ENCODE measurements at regions not wholly inside any gene's neighbourhood (a gene's known extent, or its start where the extent isn't known, plus 50 kb on each side); places are given as distances from the start of the nearest gene placed in this dataset.

DNA sequence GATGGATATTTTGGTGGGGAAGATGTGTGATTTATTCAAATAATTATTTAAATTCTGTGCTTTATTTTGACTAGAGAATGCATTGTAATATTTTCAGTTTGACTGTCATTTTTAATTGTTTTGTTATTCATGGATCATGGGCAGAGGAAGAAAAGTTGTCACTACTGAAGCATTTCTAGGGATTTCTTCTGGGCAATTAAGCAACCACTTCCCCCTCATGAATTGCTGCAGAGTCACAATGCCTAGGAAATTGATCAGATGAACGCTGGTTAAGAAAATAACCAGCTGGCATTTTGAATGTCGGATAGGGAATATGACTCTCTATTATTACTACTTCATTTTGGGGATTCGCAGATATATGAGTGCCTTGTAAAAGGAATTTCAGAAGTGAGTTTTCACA is 283.3 kb downstream of the IL15 start:
- TF ChIP-seq, protein P1, sequence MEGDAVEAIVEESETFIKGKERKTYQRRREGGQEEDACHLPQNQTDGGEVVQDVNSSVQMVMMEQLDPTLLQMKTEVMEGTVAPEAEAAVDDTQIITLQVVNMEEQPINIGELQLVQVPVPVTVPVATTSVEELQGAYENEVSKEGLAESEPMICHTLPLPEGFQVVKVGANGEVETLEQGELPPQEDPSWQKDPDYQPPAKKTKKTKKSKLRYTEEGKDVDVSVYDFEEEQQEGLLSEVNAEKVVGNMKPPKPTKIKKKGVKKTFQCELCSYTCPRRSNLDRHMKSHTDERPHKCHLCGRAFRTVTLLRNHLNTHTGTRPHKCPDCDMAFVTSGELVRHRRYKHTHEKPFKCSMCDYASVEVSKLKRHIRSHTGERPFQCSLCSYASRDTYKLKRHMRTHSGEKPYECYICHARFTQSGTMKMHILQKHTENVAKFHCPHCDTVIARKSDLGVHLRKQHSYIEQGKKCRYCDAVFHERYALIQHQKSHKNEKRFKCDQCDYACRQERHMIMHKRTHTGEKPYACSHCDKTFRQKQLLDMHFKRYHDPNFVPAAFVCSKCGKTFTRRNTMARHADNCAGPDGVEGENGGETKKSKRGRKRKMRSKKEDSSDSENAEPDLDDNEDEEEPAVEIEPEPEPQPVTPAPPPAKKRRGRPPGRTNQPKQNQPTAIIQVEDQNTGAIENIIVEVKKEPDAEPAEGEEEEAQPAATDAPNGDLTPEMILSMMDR (conservative IDR thresholded peaks at IDR 0.05; ENCODE audit: low read depth, low read length) = no peak
- no peak for TF ChIP-seq EZH2 (IDR thresholded peaks at IDR 0.05; ENCODE audit: borderline replicate concordance, low read depth, low read length, poor library complexity, severe bottlenecking)
